ENCODE measurements at regions not wholly inside any gene's neighbourhood (a gene's known extent, or its start where the extent isn't known, plus 50 kb on each side); places are given as distances from the start of the nearest gene placed in this dataset.

- ChIA-PET RAD21 (ENCODE audit: unreplicated experiment) (no interaction called here), SMC1A (ENCODE audit: uncharacterized antibody, unreplicated experiment) (interaction anchor here (1.1 kb wide), 1 partner anchor 20 kb away, joined by 5 read pairs; no protein-coding TSS in a partner anchor), POLR2A (interaction anchor here (0.7 kb wide), 1 partner anchor 740 kb away, joined by 4 read pairs; no protein-coding TSS in a partner anchor), CTCF (interaction anchor here (1.5 kb wide), 1 partner anchor 14 kb away, joined by 3 read pairs; no protein-coding TSS in a partner anchor)
- Histone ChIP-seq H3K9ac (ENCODE audit: control insufficient read depth, insufficient read depth, low read length) (no peak overlapping the region), H3K79me2 (ENCODE audit: control insufficient read depth, insufficient read depth, low read length) (no peaks in the 10 kb centered on the region), H3K4me3 (no peak overlapping the region), H2AFZ (ENCODE audit: control insufficient read depth, low read depth, low read length) (no peak overlapping the region), H3K4me2 (ENCODE audit: control insufficient read depth, insufficient read depth) (no peak overlapping the region), H4K20me1 (ENCODE audit: control insufficient read depth, insufficient read depth) (no peaks in the 10 kb centered on the region), H3K9me3 (replicated peaks; ENCODE audit: control insufficient read depth, insufficient read depth, low read length) (no peaks in the 10 kb centered on the region), H3K27me3 (replicated peaks in 1 of 2; ENCODE audit: control insufficient read depth in 2 of 2, insufficient read depth in 2 of 2, low read length in 1 of 2) (no peaks in the 10 kb centered on the region), H3K4me1 (ENCODE audit: control insufficient read depth, insufficient read depth, low read length) (peaks cover 26% of the 10 kb centered on the region), H3K27ac (ENCODE audit: control insufficient read depth, insufficient read depth) (no peak overlapping the region), H3K36me3 (ENCODE audit: control insufficient read depth in 2 of 2, insufficient read depth in 2 of 2, low read length in 1 of 2) (no peaks in the 10 kb centered on the region)
- BruUV-seq (replicated peaks) = no TSS peak
- TF ChIP-seq, protein P1, sequence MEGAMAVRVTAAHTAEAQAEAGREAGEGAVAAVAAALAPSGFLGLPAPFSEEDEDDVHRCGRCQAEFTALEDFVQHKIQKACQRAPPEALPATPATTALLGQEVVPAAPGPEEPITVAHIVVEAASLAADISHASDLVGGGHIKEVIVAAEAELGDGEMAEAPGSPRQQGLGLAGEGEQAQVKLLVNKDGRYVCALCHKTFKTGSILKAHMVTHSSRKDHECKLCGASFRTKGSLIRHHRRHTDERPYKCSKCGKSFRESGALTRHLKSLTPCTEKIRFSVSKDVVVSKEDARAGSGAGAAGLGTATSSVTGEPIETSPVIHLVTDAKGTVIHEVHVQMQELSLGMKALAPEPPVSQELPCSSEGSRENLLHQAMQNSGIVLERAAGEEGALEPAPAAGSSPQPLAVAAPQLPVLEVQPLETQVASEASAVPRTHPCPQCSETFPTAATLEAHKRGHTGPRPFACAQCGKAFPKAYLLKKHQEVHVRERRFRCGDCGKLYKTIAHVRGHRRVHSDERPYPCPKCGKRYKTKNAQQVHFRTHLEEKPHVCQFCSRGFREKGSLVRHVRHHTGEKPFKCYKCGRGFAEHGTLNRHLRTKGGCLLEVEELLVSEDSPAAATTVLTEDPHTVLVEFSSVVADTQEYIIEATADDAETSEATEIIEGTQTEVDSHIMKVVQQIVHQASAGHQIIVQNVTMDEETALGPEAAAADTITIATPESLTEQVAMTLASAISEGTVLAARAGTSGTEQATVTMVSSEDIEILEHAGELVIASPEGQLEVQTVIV (IDR thresholded peaks at IDR 0.05; ENCODE audit: borderline replicate concordance, partially characterized antibody) = no peak
- TF ChIP-seq ZNF274 (IDR thresholded peaks at IDR 0.05; ENCODE audit: insufficient read depth, insufficient read length) = no peak
- TF ChIP-seq CBX5 (IDR thresholded peaks at IDR 0.05; ENCODE audit: low read depth) = no peak
- TF ChIP-seq DPF2 (IDR thresholded peaks at IDR 0.05) = no peak
- TF ChIP-seq RB1 (IDR thresholded peaks at IDR 0.05; ENCODE audit: borderline replicate concordance) = no peak
- no peak for TF ChIP-seq ZBTB33 (IDR thresholded peaks at IDR 0.05)
- TF ChIP-seq SMC3 (IDR thresholded peaks at IDR 0.05; ENCODE audit: borderline replicate concordance, low read length) = no peak
- no peak for TF ChIP-seq ZNF24 (IDR thresholded peaks at IDR 0.05)
- no peak for TF ChIP-seq ZZZ3 (IDR thresholded peaks at IDR 0.05; ENCODE audit: control insufficient read depth, insufficient read length, low read depth)
- no peak for TF ChIP-seq IRF5 (IDR thresholded peaks at IDR 0.05; ENCODE audit: borderline replicate concordance)
- TF ChIP-seq, protein P2, sequence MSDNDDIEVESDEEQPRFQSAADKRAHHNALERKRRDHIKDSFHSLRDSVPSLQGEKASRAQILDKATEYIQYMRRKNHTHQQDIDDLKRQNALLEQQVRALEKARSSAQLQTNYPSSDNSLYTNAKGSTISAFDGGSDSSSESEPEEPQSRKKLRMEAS (IDR thresholded peaks at IDR 0.05; ENCODE audit: low read depth, low read length) = no peak
- TF ChIP-seq ETV6 (conservative IDR thresholded peaks at IDR 0.05 in 1 of 2, IDR thresholded peaks at IDR 0.05 in 1 of 2; ENCODE audit: borderline replicate concordance in 1 of 2, low read depth in 1 of 2) = no peak
- no peak for TF ChIP-seq LARP7 (IDR thresholded peaks at IDR 0.05)
- ATAC-seq = no peak
- 47% methylated on average over 22 of the region's 27 CpGs for WGBS (ENCODE audit: insufficient coverage, insufficient replicate concordance, low lambda C conversion rate, missing lambda C conversion rate)
- DNase-seq (ENCODE audit: low read depth, low spot score) = no peak
- in situ Hi-C loops (cut with MboI) = no loop called here
- intact Hi-C loops (cut with micrococcal nuclease; ENCODE audit: unreplicated experiment) = no loop called here
- no peak for FAIRE-seq
These were observed 152.8 kb upstream of the TLE3 start for GRCh38 chr15:70250208-70251201.
